HUDEP-2 (cell line): ENCODE measurements at regions not wholly inside any gene's neighbourhood (a gene's known extent, or its start where the extent isn't known, plus 50 kb on each side); places are given as distances from the start of the nearest gene placed in this dataset.
"Not testable (repeated sequence)": the region's sequence is repeated elsewhere in the genome, so short reads cannot be mapped to it uniquely, and the experiment has no call there.

ENCODE experiments used
- DNase-seq, 76 experiments: peaks; one replicate each; lab custom pipeline; 2025; ENCODE audit not compliant: unreplicated experiment in 76 of 76; lab: John Stamatoyannopoulos, UW

DNA sequence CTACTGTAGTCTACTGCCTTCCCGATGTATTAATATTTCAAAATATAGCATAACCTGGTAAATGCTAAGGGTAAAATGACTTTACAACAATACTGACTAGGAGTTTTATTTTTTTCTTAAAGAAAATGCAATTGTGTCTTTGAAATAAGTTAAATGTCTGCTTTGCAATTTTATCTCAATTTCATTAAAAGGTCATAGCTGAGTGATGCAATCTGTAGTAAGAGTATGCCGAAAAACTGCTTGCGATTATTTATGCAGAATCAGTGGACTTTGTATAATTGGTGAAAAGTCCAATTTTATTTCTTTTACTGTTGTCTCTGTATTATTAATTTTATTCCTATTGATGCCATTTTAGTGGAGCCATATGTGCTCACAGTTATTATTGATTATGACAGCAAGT is 1143.6 kb upstream of the EPHA6 start:
- no peak for DNase-seq

DNA sequence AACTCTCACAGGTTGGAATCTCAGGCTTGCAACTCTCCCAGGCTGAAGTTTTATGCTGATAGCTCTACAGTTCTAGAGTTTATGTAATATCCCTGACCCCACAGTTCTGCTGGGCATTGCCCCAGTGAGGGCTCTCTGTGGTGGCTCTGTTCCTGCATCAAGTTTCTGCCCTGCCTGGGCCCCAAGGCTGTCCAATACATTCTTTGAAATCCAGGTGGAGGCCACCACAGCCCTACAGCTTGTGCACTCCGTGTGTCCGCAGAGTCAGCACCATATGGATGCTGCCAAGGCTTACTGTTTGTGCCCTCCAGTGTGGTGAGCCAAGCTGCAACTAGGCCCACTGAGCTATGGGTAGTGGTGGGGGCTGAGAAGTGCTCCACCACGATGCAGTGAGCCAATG is 1141.2 kb upstream of the EPHA6 start:
- no peak for DNase-seq

GRCh38 chr3:95705786-95706418 is 1108.5 kb upstream of the EPHA6 start:
- DNase-seq, result no peak

DNA sequence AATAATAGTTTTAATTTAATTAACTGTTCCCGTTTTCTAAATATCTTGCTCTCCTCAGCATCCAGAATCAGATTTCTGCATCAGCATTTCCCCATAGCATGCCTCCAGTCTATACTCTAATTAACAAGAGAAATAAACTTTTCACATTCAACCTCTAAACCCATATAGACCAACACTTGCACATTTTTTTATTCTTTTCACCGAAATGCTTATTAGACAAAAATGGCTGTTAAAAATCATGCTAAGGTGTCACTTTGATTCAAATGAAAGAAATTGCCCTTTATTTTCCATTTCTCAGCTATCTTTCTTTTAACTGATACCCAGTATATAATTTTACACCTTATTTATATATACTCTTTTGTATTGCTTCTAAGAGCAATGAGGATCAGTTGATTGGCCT is 1107.1 kb upstream of the EPHA6 start:
- no peak for DNase-seq

DNA sequence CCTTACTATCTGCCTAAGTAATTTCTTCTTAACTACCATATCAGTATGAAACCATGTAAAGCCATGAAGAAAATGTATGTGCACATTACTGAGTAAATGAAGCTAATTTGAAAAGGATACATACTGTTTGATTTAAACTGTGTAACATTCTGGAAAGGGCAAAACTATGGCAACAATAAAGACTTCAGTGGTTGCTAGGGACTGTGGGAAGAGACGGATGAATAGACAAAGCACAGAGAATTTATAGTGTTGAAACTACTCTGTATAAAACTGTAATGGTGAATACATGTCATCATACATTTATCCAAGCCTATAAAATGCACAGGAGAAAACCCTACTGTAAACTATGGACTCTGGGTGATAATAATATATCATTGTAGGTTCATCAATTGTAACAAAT is 1103.7 kb upstream of the EPHA6 start:
- no peak for DNase-seq

DNA sequence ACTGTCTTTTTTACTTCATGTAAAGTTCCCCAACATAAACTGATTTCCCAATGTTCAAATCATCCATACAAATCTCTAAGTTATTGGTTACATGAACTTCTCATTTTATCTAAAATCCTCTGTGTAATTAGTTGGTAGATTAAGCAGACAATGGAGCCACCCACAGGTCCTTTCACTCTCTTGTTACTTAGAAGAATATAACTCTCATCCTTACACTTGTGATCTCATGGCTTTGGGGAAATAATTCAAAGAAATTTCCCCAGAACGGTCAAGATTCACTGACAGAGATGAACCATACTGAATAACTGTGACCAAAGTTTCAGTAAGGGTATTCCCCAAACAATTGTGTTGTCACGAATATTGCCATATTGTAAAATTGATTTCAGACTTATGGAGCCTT is 1102.6 kb upstream of the EPHA6 start:
- no peak for DNase-seq

DNA sequence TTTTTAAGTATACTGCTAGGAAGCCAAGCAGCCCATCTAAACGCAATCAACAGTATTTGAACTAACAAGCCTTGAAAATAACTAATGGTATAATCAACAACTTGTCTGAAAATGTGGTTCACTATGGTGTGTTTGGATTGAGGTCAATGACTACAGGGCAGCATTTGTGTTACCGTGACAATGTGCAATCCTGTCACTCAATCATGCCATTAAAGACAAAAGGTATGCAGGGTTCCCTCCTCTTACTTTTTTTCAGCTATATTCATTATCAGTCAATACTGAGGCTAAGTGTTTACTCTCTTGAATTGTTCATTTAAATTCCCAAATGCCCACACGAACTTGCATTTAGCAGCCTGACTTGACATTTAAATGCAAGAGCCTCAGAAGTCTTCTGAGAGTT is 1099.3 kb upstream of the EPHA6 start:
- no peak for DNase-seq

GRCh38 chr3:95717048-95717447 is 1097.3 kb upstream of the EPHA6 start:
- no peak for DNase-seq

DNA sequence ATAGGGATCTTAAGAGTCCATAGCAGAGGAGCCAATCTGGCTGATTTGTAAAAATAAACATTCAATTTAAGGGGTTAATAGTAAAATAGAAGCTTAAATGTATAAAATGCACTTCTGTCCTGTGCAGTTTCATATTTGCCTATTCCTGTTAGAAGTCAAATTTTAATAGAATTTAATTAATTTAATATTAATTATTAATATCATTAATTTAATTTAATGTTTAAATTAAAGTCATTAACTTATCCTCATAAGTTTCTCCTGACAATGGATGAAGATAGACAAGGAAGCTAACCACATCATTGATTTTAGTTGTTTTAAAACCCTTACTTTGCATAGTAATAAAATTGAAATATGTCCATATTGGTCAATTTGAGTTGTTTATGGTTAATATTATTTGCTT is 1096.2 kb upstream of the EPHA6 start:
- no peak for DNase-seq

- DNase-seq, result no peak
These were observed 1094.9 kb upstream of the EPHA6 start for GRCh38 chr3:95719481-95719880.

DNA sequence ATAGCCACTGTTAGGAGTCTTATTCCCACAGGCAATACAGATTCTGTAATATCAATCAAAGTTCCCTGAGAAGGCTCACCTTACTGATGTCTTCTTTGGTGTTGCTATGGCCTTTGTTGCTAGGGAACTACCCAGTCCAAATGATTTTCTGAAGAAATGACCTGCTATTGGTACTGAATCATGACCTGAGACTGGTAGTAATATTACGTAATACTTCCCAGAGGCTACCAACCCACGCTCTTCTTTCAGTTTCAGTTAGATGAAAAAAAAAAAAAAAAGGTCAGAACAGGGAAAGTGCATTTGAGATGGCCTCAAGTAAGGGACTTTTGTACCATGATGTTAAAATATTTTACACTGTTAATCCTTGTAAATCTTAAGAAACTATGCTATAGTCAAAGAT is 1092.5 kb upstream of the EPHA6 start:
- DNase-seq, result no peak

DNA sequence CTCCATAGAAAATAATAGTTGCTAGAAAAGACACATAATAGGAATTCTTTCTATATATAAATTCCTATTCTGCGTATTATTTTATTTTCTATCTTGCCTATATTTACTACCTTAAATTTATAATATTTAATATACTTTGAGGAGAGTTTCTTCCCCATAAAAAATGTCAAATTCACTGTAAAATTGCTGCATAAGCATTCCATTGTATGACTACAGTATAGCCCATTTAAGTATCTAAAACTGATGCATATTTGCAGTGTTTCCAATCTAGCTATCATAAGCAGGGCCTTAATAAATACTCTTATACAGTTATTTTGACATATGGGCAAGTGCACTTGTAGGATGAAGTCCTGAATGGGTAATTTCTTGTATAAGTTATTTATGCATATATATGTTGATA is 1088.6 kb upstream of the EPHA6 start:
- DNase-seq, result no peak

GRCh38 chr3:95731753-95732152 is 1082.6 kb upstream of the EPHA6 start:
- no peak for DNase-seq

GRCh38 chr3:95733336-95733735 is 1081.1 kb upstream of the EPHA6 start:
- no peak for DNase-seq

- DNase-seq, result no peak
These were observed 1076.3 kb upstream of the EPHA6 start for GRCh38 chr3:95738045-95738444.

- not testable (repeated sequence) for DNase-seq
These were observed 1069.5 kb upstream of the EPHA6 start for GRCh38 chr3:95744896-95745295.

GRCh38 chr3:95750097-95750496 is 1064.3 kb upstream of the EPHA6 start:
- DNase-seq, result no peak

GRCh38 chr3:95751509-95751908 is 1062.9 kb upstream of the EPHA6 start:
- no peak for DNase-seq

- no peak for DNase-seq
These were observed 1062.2 kb upstream of the EPHA6 start for GRCh38 chr3:95752199-95752598.

DNA sequence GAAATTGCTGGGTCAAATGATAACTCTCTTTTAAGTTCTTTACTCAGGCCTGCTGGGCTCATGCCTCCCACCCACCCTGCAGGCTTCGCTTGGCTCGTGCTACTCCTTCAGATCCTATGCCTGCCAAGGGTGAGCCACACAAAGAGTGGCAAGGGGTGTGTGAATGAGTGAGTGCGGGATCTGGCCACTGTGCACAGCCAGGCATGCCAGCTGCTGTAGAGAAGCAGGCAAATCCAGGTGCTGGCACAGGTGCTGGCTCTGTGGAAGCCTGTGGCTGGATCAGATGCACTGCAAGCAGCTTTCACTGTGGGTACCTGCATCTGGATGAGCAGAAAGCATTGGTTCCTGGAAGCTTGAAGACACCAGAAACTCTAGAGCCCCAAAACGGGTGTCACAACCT is 1055.7 kb upstream of the EPHA6 start:
- DNase-seq, result no peak

GRCh38 chr3:95759614-95760301 is 1054.6 kb upstream of the EPHA6 start:
- DNase-seq, result no peak

DNA sequence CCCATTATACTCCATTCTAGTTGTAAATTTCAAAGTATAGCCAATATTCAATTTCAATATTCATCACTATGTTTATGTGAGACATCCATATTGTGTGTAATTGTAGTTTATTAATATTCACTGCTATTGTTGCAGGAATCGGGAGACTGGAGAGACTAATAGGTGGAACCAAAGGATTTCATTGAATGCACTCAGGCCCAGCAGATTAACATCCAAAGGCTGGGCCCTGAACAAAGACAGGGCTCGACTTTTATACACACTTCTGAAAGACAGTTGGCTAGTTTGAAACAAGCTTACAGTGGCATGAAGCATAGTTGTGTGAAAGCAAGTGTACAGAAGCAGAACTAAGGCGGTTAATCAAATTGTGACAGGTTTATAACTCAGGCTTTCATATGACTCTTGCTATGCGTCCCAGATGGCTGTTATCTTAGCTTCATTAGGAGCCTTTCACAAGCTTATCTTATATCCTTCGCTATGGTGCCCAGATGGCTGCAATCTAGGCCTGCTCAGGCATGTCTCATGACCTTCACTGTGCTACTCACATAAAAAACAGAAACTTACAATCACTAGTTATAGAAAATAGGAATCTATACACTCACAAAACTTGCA is 1038.8 kb upstream of the EPHA6 start:
- DNase-seq, result no peak
